Esophagus squamous epithelium (tissue), 4 donors: ENCODE measurements at regions not wholly inside any gene's neighbourhood (a gene's known extent, or its start where the extent isn't known, plus 50 kb on each side); places are given as distances from the start of the nearest gene placed in this dataset.

ENCODE experiments used
- POLR2A ChIP-seq, 4 donors: fragments of 450-650 bp; IDR thresholded peaks; one replicate each; pipeline ENCODE4 v1.6.1; 2017; ENCODE audit warnings: antibody characterized with exemption in 4 of 4, mild to moderate bottlenecking in 4 of 4, moderate library complexity in 3 of 4
- TF ChIP-seq, protein P1 (sequence below), 6 experiments: fragments of 450-650 bp in 4 of 6; fragments of 200-600 bp in 2 of 6; sonication (generic) in 2 of 6; IDR thresholded peaks; one replicate each; pipeline ENCODE4 v1.5.1; 2016 to 2019; ENCODE audit warnings: antibody characterized with exemption in 6 of 6, mild to moderate bottlenecking in 4 of 6, moderate library complexity in 4 of 6

GRCh38 chr4:189221691-189222090 lies 719.0 kb upstream of the FRG1 start:
- TF ChIP-seq, protein P1, sequence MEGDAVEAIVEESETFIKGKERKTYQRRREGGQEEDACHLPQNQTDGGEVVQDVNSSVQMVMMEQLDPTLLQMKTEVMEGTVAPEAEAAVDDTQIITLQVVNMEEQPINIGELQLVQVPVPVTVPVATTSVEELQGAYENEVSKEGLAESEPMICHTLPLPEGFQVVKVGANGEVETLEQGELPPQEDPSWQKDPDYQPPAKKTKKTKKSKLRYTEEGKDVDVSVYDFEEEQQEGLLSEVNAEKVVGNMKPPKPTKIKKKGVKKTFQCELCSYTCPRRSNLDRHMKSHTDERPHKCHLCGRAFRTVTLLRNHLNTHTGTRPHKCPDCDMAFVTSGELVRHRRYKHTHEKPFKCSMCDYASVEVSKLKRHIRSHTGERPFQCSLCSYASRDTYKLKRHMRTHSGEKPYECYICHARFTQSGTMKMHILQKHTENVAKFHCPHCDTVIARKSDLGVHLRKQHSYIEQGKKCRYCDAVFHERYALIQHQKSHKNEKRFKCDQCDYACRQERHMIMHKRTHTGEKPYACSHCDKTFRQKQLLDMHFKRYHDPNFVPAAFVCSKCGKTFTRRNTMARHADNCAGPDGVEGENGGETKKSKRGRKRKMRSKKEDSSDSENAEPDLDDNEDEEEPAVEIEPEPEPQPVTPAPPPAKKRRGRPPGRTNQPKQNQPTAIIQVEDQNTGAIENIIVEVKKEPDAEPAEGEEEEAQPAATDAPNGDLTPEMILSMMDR (IDR thresholded peaks at IDR 0.05), result no peak
- no peak for TF ChIP-seq POLR2A (IDR thresholded peaks at IDR 0.05)
